HG03066 (cell line): ENCODE measurements at regions not wholly inside any gene's neighbourhood (a gene's known extent, or its start where the extent isn't known, plus 50 kb on each side); places are given as distances from the start of the nearest gene placed in this dataset.

Experiments used
- ATAC-seq: cut with Tn5 transposase; IDR thresholded peaks from one replicate; pipeline ENCODE4 v1.9.1; 2021; ENCODE audit warnings: low read depth; ENCODE audit not compliant: unreplicated experiment

- ATAC-seq: no peak
Observed at GRCh38 chr21:38142224-38142623, 114.6 kb upstream of the KCNJ15 start.

- ATAC-seq: no peak
Observed at GRCh38 chr21:38144193-38144592, 112.6 kb upstream of the KCNJ15 start.

- no peak for ATAC-seq
Observed at GRCh38 chr21:38145104-38145503, 111.7 kb upstream of the KCNJ15 start.

DNA sequence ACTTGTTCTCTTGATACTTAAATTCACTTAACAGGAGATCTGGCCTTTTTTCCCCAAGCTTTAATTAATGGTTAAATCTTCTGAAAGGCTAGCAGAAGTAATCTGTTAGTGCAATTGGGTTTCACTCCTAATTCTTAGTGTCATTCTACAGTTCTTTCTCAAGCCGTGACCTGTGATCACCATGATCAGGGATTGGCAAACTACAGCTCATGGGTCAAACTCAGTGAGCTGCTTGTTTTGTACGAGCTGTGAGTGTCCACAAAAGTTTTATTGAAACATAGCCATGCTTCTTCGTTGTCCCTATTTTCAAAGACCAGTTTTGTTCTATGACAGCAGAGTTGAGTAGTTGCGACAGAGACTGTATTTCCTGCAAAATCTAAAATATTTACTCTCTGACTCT, 109.4 kb upstream of the KCNJ15 start:
- ATAC-seq: no peak

GRCh38 chr21:38148046-38148445, 108.7 kb upstream of the KCNJ15 start:
- no peak for ATAC-seq

DNA sequence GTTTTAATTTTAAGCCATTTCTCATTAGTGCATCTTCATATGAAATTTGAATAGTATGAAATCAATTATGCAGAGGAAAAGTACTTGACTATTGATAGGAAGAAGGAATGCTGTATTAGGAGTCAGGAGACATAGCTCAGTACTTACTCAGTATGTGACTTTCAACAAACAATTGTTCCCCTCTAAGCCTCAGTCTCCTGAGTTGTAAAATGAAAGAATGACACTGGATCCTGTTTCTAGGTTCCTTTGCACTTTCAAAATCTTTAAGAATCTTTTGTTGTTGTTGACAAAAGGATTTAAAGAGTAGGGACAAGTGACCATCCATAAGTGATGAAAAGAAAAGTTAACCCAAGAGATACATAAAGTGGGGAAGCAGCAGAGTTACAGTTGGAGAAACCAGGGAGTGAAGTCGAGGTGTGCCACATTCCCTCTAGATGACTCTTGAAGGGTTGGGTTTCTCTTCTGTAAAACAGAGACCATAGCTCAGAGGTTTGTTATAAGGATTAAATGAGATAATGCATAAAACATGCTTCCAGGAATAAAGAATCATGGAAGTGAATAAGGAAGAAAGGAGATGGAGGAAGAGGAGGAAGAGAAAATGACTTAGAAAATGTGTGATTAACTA, 105.7 kb upstream of the KCNJ15 start:
- no peak for ATAC-seq

DNA sequence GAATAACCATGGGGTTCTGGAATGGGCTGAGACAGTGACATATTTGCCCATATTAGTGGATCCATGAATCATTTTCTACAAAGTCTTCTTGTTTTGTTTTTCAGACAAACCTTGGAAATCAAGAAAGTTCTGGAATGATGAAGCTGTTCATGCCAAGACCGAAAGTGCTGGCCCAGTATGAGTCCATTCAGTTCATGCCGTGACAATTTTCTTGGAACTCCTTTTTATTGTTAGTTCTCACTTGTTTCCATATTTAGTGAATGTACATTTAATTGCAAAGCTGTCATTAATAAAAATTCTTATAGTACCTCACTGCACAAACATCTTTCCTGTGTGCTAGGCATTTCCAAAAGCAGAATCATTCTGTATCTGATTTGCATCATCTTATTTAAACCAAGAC, 100.6 kb upstream of the KCNJ15 start:
- ATAC-seq: no peak

- peak; percentile 60 for ATAC-seq
Observed at GRCh38 chr21:38159355-38159754, 97.4 kb upstream of the KCNJ15 start.

DNA sequence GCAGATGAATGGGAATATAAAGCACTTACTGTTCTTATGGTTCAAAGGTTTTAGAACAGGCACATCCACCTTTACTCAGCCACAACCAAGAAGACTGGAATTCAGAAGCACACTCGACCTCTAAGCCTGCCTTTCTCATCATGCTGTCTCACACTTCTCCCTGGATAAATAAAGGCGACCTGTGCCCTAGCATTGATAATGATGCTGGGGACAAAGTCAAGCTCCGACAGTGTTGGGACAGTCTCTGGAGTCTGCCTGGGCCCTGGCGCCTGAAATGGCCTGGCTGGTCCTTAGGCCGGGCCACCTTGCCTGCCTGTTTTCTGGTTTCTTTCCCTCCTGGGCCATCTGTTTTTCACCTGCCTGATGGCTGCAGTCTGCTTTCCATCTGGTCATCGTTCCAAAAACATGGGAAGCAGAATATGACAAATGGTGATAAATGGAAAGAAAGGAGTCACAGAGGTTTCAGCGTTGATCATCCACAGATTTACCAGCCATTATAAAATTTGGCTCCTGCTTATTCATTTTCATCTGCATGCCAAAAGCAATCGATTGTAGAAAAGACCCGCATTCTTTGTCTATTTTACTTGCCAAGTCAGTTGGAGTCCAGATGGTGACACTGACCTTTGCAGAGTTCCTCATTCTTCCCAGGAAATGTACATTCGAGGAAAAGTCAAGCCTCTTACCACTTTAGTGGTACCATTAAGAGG, 91.2 kb upstream of the KCNJ15 start:
- no peak for ATAC-seq

GRCh38 chr21:38166173-38166535, 90.6 kb upstream of the KCNJ15 start:
- no peak for ATAC-seq

DNA sequence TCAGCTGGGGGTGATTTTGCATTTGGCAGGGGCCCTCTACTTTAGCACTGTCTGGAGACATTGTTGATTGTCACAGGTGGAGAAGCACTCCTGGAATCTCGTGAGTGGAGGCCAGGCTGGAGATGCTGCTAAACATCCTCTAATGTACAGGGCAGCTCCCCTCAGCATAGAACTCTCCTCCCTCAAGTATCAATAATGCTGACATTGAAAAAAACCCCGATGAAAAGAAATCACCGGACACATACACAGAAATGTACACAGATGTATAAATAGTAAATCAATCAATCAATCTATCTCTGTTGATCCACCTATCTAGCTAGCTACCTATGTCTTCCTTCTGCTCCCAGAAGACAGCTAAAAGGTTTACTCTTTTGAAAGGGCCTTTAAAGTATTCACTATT, 89.4 kb upstream of the KCNJ15 start:
- no peak for ATAC-seq

GRCh38 chr21:38170283-38170682, 86.5 kb upstream of the KCNJ15 start:
- no peak for ATAC-seq

DNA sequence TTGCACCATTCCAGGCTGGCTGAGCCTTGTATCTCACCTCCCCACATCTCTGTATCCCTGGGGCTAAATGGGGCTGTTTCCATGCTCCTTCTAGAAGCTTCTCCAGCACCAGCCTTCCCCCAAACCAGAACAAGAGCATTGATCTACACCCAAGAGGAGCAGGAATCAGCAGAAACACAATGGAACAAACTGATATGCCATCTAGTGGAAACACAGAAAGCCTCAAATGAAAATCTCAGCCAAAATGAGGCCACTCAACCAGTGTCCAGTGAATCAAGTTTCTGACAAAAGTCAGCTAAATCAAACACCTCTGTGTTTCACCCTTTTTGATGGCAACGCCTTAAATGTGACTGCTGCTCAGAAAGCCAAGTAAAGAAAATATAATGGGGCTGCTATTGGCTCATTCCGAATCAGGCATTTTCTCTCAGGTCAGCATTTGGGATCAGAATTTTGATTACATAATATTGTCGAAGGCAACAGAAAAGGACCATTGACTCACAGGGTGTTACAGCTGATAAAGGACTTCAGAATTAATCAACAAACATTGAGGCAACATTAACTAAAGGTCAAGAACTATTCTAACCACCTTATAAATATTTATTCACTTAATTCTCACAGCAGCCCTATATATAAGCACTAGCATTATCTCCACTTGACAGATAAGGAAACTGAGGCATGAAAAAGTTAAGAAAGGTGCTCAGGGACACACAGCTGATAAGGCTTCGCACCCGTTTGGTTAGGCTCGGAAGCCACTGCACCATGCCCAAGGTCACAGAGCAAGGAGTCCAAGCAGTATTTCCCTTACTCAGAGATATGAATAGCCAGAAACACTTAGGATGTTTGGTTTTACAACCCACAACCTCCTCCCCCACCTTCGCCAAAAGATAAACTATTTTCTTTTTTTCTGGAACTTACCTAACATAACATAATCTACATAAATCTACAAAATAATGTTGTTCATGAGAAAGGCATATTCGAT, 85.8 kb upstream of the KCNJ15 start:
- no peak for ATAC-seq

DNA sequence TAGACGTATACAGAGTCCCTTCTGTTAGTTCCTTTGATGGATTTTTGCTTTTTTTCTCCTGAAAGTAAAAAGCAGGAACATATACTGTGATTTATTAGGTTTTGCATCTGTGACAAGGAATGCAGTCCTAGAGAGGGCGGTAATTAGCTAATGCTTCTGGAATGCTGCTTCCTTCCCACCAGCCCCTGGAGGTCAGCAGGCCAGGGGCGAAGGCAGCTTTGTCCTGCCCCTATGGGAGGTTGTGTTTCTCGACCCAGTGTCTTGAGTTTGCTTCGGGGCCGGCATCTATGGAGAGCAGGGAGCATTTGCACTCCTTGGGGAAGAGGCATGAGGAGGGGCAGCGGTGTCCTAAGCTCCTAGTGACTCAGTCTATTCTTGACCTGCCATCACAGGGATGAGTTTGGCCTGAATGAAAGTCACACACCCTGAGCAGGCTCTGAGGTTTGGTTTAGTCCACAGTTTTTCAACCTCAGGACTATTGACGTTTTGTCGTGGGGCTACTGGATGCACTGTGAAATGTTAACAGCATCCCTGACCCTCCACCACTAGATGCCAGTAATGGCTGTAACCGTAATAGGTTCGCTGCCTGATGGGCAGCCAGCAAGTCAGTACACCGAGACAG, 85.0 kb upstream of the KCNJ15 start:
- no peak for ATAC-seq

GRCh38 chr21:38173276-38174035, 83.3 kb upstream of the KCNJ15 start:
- no peak for ATAC-seq

DNA sequence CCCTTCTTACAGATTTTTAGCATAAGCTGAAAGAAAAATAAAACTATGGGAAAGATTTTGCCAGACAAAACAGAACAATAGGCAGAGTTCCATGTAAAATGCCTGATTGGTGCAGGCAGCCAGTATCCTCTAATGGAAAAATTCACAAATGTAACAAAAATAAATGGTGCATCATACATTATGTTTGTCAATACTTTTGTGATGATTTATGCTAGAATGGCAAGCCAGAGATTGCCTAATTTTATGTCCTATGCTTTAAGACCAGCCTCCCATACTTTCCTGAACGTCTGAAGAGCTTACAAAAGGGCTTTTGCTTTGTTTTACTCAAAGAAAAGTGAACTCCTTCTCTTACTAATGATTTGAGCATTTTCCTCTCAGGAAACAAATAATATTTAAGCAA, 81.5 kb upstream of the KCNJ15 start:
- ATAC-seq: no peak

- ATAC-seq: no peak
Observed at GRCh38 chr21:38177919-38178652, 78.7 kb upstream of the KCNJ15 start.

- ATAC-seq: no peak
Observed at GRCh38 chr21:38178653-38179470, 77.9 kb upstream of the KCNJ15 start.

GRCh38 chr21:38179511-38179910, 77.3 kb upstream of the KCNJ15 start:
- ATAC-seq: no peak
